SH-SY5Y (cell line): ENCODE measurements at regions not wholly inside any gene's neighbourhood (a gene's known extent, or its start where the extent isn't known, plus 50 kb on each side); places are given as distances from the start of the nearest gene placed in this dataset.

Experiments
- GATA2 ChIP-seq: IDR thresholded peaks from 2 replicates; pipeline ENCODE4 v1.6.1; 2011; ENCODE audit warnings: mild to moderate bottlenecking, low read depth, low read length
- GATA3 ChIP-seq: IDR thresholded peaks from 2 replicates; pipeline ENCODE4 v1.6.1; 2011; ENCODE audit warnings: low read depth, mild to moderate bottlenecking, low read length, moderate library complexity

GRCh38 chr5:145463634-145464033 is 371.5 kb downstream of the PRELID2 start:
- no peak for TF ChIP-seq GATA2
- no peak for TF ChIP-seq GATA3
